Thymus (tissue), 11 donors: ENCODE measurements at regions not wholly inside any gene's neighbourhood (a gene's known extent, or its start where the extent isn't known, plus 50 kb on each side); places are given as distances from the start of the nearest gene placed in this dataset.

ENCODE experiments used
- DNase-seq, 9 donors: peaks; one replicate each; pipeline ENCODE4 v3.0.0-alpha.2; 2013; ENCODE audit warnings: low spot score in 9 of 9, low read depth in 6 of 9, missing footprints in 1 of 9
- H3K27ac ChIP-seq, 2 donors: one replicate each; pipeline ENCODE4 v1.5.1; 2013; ENCODE audit warnings: control low read depth in 1 of 2, low read depth in 1 of 2, low read length in 1 of 2, mild to moderate bottlenecking in 1 of 2, moderate library complexity in 1 of 2
- H3K27me3 ChIP-seq, 2 donors: one replicate each; pipeline ENCODE4 v1.5.1; 2013; ENCODE audit warnings: low read length in 1 of 2; ENCODE audit not compliant: control insufficient read depth in 2 of 2, insufficient read depth in 1 of 2
- H3K36me3 ChIP-seq, 2 donors: one replicate each; pipeline ENCODE4 v1.5.1; 2013; ENCODE audit warnings: low read length in 1 of 2, mild to moderate bottlenecking in 1 of 2, moderate library complexity in 1 of 2; ENCODE audit not compliant: control insufficient read depth in 2 of 2, insufficient read depth in 2 of 2
- H3K4me1 ChIP-seq, 2 donors: one replicate each; pipeline ENCODE4 v1.5.1; 2013; ENCODE audit warnings: low read length in 2 of 2; ENCODE audit not compliant: control insufficient read depth in 2 of 2, insufficient read depth in 2 of 2
- H3K4me3 ChIP-seq, 2 donors: one replicate each; pipeline ENCODE4 v1.5.1; 2013; ENCODE audit warnings: low read length in 2 of 2, control low read depth in 1 of 2, mild to moderate bottlenecking in 1 of 2
- H3K9me3 ChIP-seq, 2 donors: one replicate each; pipeline ENCODE4 v1.5.1; 2013; ENCODE audit warnings: low read length in 1 of 2, mild to moderate bottlenecking in 1 of 2; ENCODE audit not compliant: control insufficient read depth in 2 of 2, insufficient read depth in 1 of 2
- WGBS: extraction: QIAGEN DNeasy Blood & Tissue Kit; methylation state at CpG from one replicate; pipeline ENCODE4 v1.1.7; 2013; 5-methylcytosine and 5-hydroxymethylcytosine counted together
- donor health status: healthy.

GRCh38 chr2:2851806-2852777 lies 521.0 kb upstream of the MYT1L start:
- H3K4me3 ChIP-seq = no peak overlapping the region
- H3K36me3 ChIP-seq = no peaks in the 10 kb centered on the region
- H3K27me3 ChIP-seq = no peaks in the 10 kb centered on the region
- peaks cover 0 to 18% of the 10 kb centered on the region in 2 donors for H3K4me1 ChIP-seq
- 94% methylated on average over 24 of the region's 24 CpGs for WGBS
- no peak overlapping the region for H3K27ac ChIP-seq
- no peak for DNase-seq
- H3K9me3 ChIP-seq = no peaks in the 10 kb centered on the region

GRCh38 chr2:2851316-2851715 lies 520.2 kb upstream of the MYT1L start:
- no peaks in the 10 kb centered on the region for H3K9me3 ChIP-seq
- H3K4me3 ChIP-seq = no peak overlapping the region
- no peaks in the 10 kb centered on the region for H3K27me3 ChIP-seq
- DNase-seq = no peak
- H3K36me3 ChIP-seq = no peaks in the 10 kb centered on the region
- peaks cover 0 to 23% of the 10 kb centered on the region in 2 donors for H3K4me1 ChIP-seq
- no peak overlapping the region for H3K27ac ChIP-seq
- WGBS = 96% methylated on average over 9 of the region's 9 CpGs

- no peak overlapping the region for H3K4me3 ChIP-seq
Measured at GRCh38 chr2:2850859-2851258, 519.8 kb upstream of the MYT1L start.

GRCh38 chr2:2850218-2850755 lies 519.2 kb upstream of the MYT1L start:
- DNase-seq = no peak

More at GRCh38 chr2:2850859-2851258, 519.8 kb upstream of the MYT1L start:
- H3K9me3 ChIP-seq = no peaks in the 10 kb centered on the region
- no peak overlapping the region for H3K27ac ChIP-seq
- no peaks in the 10 kb centered on the region for H3K36me3 ChIP-seq
- no peak for DNase-seq
- H3K4me1 ChIP-seq = peaks cover 0 to 23% of the 10 kb centered on the region in 2 donors
- no peaks in the 10 kb centered on the region for H3K27me3 ChIP-seq
- WGBS = 94% methylated on average over 7 of the region's 7 CpGs

GRCh38 chr2:2849464-2850217 lies 518.6 kb upstream of the MYT1L start:
- no peaks in the 10 kb centered on the region for H3K36me3 ChIP-seq
- H3K27me3 ChIP-seq = no peaks in the 10 kb centered on the region
- peaks cover 0 to 24% of the 10 kb centered on the region in 2 donors for H3K4me1 ChIP-seq
- H3K9me3 ChIP-seq = no peaks in the 10 kb centered on the region
- H3K27ac ChIP-seq = no peak overlapping the region
- no peak overlapping the region for H3K4me3 ChIP-seq
- WGBS = 95% methylated on average over 15 of the region's 15 CpGs
- DNase-seq = no peak

More at GRCh38 chr2:2850218-2850755, 519.2 kb upstream of the MYT1L start:
- Histone ChIP-seq H3K27ac (no peak overlapping the region), H3K9me3 (no peaks in the 10 kb centered on the region), H3K36me3 (no peaks in the 10 kb centered on the region), H3K27me3 (no peaks in the 10 kb centered on the region), H3K4me1 (peaks cover 0 to 23% of the 10 kb centered on the region in 2 donors), H3K4me3 (no peak overlapping the region)
- WGBS = 99% methylated on average over 22 of the region's 22 CpGs

- Histone ChIP-seq H3K4me3 (no peak overlapping the region), H3K36me3 (no peaks in the 10 kb centered on the region), H3K4me1 (peaks cover 0 to 28% of the 10 kb centered on the region in 2 donors), H3K9me3 (no peaks in the 10 kb centered on the region), H3K27ac (no peak overlapping the region), H3K27me3 (no peaks in the 10 kb centered on the region)
- peak in 1 of 9 donors; percentile 15 for DNase-seq
- WGBS = 70% methylated on average over 5 of the region's 6 CpGs
Measured at GRCh38 chr2:2848621-2849333, 517.7 kb upstream of the MYT1L start.

- H3K27ac ChIP-seq = no peak overlapping the region
- H3K27me3 ChIP-seq = no peaks in the 10 kb centered on the region
- H3K36me3 ChIP-seq = no peaks in the 10 kb centered on the region
- 94% methylated on average over 6 of the region's 6 CpGs for WGBS
- H3K9me3 ChIP-seq = no peaks in the 10 kb centered on the region
- H3K4me1 ChIP-seq = peaks cover 0 to 28% of the 10 kb centered on the region in 2 donors
- DNase-seq = no peak
- no peak overlapping the region for H3K4me3 ChIP-seq
Measured at GRCh38 chr2:2848198-2848597, 517.1 kb upstream of the MYT1L start.

- no peaks in the 10 kb centered on the region for H3K36me3 ChIP-seq
- peaks cover 0 to 28% of the 10 kb centered on the region in 2 donors for H3K4me1 ChIP-seq
- no peak for DNase-seq
- 82% methylated on average over 5 of the region's 5 CpGs for WGBS
- no peaks in the 10 kb centered on the region for H3K9me3 ChIP-seq
- H3K27me3 ChIP-seq = no peaks in the 10 kb centered on the region
- H3K27ac ChIP-seq = peak overlapping the region; percentile 36 to 54
- H3K4me3 ChIP-seq = no peak overlapping the region
Measured at GRCh38 chr2:2847209-2847676, 516.2 kb upstream of the MYT1L start.
